NCI-H2171 (cell line): ENCODE measurements at regions not wholly inside any gene's neighbourhood (a gene's known extent, or its start where the extent isn't known, plus 50 kb on each side); places are given as distances from the start of the nearest gene placed in this dataset.
"Not testable (repeated sequence)": the region's sequence is repeated elsewhere in the genome, so short reads cannot be mapped to it uniquely, and the experiment has no call there.

ENCODE experiments used
- DNase-seq: peaks from one replicate; lab custom pipeline; 2025; lab: John Stamatoyannopoulos, UW

GRCh38 chr11:81187033-81187432, 1546.6 kb downstream of the FAM181B start:
- not testable (repeated sequence) for DNase-seq

- no peak for DNase-seq
These were observed 1558.9 kb downstream of the FAM181B start for GRCh38 chr11:81174646-81175330.

GRCh38 chr11:81165164-81165563, 1568.5 kb downstream of the FAM181B start:
- no peak for DNase-seq

- no peak for DNase-seq
These were observed 1573.8 kb downstream of the FAM181B start for GRCh38 chr11:81159900-81160299.

- no peak for DNase-seq
These were observed 1598.1 kb downstream of the FAM181B start for GRCh38 chr11:81135570-81135969.

- no peak for DNase-seq
These were observed 1604.0 kb downstream of the FAM181B start for GRCh38 chr11:81129618-81130017.

GRCh38 chr11:81112718-81113117, 1620.9 kb downstream of the FAM181B start:
- DNase-seq: no peak

GRCh38 chr11:81104051-81104450, 1629.6 kb downstream of the FAM181B start:
- no peak for DNase-seq

- no peak for DNase-seq
These were observed 1635.2 kb downstream of the FAM181B start for GRCh38 chr11:81098471-81098870.

- no peak for DNase-seq
These were observed 1641.1 kb downstream of the FAM181B start for GRCh38 chr11:81092522-81092921.

- no peak for DNase-seq
These were observed 1644.4 kb downstream of the FAM181B start for GRCh38 chr11:81089242-81089641.

- DNase-seq: no peak
These were observed 1639.6 kb upstream of the TENM4 start for GRCh38 chr11:81080476-81080875.

GRCh38 chr11:81072273-81072672, 1631.4 kb upstream of the TENM4 start:
- no peak for DNase-seq

- no peak for DNase-seq
These were observed 1630.8 kb upstream of the TENM4 start for GRCh38 chr11:81071606-81072005.

- no peak for DNase-seq
These were observed 1630.1 kb upstream of the TENM4 start for GRCh38 chr11:81070948-81071347.

GRCh38 chr11:81059356-81059755, 1618.5 kb upstream of the TENM4 start:
- no peak for DNase-seq

GRCh38 chr11:81052344-81053158, 1611.7 kb upstream of the TENM4 start:
- DNase-seq: no peak

GRCh38 chr11:81039916-81040524, 1599.2 kb upstream of the TENM4 start:
- DNase-seq: no peak

- no peak for DNase-seq
These were observed 1595.5 kb upstream of the TENM4 start for GRCh38 chr11:81036168-81036870.

- DNase-seq: no peak
These were observed 1593.1 kb upstream of the TENM4 start for GRCh38 chr11:81033779-81034540.

- DNase-seq: no peak
These were observed 1592.1 kb upstream of the TENM4 start for GRCh38 chr11:81032906-81033305.

GRCh38 chr11:81030186-81030585, 1589.4 kb upstream of the TENM4 start:
- DNase-seq: no peak
